ENCODE measurements at regions not wholly inside any gene's neighbourhood (a gene's known extent, or its start where the extent isn't known, plus 50 kb on each side); places are given as distances from the start of the nearest gene placed in this dataset.

- no peak for TF ChIP-seq POLR2A (IDR thresholded peaks at IDR 0.05)
- no peak for TF ChIP-seq CTCF (IDR thresholded peaks at IDR 0.05)
- DNase-seq (no peak), ATAC-seq (no peak)
- no peaks in the 10 kb centered on the region for H3K36me3 ChIP-seq (replicated peaks in 1 of 2; ENCODE audit: insufficient read depth in 1 of 2, low read depth in 2 of 2)
- intact Hi-C loops (cut with DNase I): no loop called here
- H3K4me1 ChIP-seq: peaks cover 11% of the 10 kb centered on the region
- no peaks in the 10 kb centered on the region for H3K27me3 ChIP-seq
- H3K9me3 ChIP-seq: no peaks in the 10 kb centered on the region
- no peak overlapping the region for H3K4me3 ChIP-seq
- no peak overlapping the region for H3K27ac ChIP-seq
- WGBS, 2 donors: 68 to 78% methylated on average over 8 of the region's 8 CpGs
Measured at GRCh38 chr11:116310226-116310625, 462.6 kb downstream of the BUD13 start.

GRCh38 chr11:116309446-116309845 is 463.3 kb downstream of the BUD13 start:
- Histone ChIP-seq H3K4me3 (no peak overlapping the region), H3K27me3 (no peaks in the 10 kb centered on the region), H3K9me3 (no peaks in the 10 kb centered on the region), H3K27ac (no peak overlapping the region), H3K4me1 (peaks cover 11% of the 10 kb centered on the region), H3K36me3 (replicated peaks in 1 of 2; ENCODE audit: insufficient read depth in 1 of 2, low read depth in 2 of 2) (no peaks in the 10 kb centered on the region)
- WGBS, 2 donors: 81 to 86% methylated on average over 1 of the region's 1 CpG
- intact Hi-C loops (cut with DNase I): no loop called here
- ATAC-seq: no peak
- no peak for DNase-seq
- TF ChIP-seq POLR2A (IDR thresholded peaks at IDR 0.05): no peak
- TF ChIP-seq CTCF (IDR thresholded peaks at IDR 0.05): no peak

GRCh38 chr11:116302756-116303155 is 470.0 kb downstream of the BUD13 start:
- intact Hi-C loops (cut with DNase I): no loop called here

GRCh38 chr11:116301141-116301540 is 471.6 kb downstream of the BUD13 start:
- H3K36me3 ChIP-seq (replicated peaks in 1 of 2; ENCODE audit: insufficient read depth in 1 of 2, low read depth in 2 of 2): no peaks in the 10 kb centered on the region
- no peak overlapping the region for H3K4me3 ChIP-seq
- DNase-seq: no peak
- TF ChIP-seq CTCF (IDR thresholded peaks at IDR 0.05) (no peak), POLR2A (IDR thresholded peaks at IDR 0.05) (no peak)
- no peaks in the 10 kb centered on the region for H3K9me3 ChIP-seq
- no peaks in the 10 kb centered on the region for H3K4me1 ChIP-seq
- H3K27ac ChIP-seq: no peak overlapping the region
- intact Hi-C loops (cut with DNase I): no loop called here
- 79 to 100% methylated on average over 1 of the region's 1 CpG for WGBS, 2 donors
- no peak for ATAC-seq
- no peaks in the 10 kb centered on the region for H3K27me3 ChIP-seq

More at GRCh38 chr11:116302756-116303155, 470.0 kb downstream of the BUD13 start:
- 78 to 95% methylated on average over 1 of the region's 1 CpG for WGBS, 2 donors
- Histone ChIP-seq H3K4me1 (no peaks in the 10 kb centered on the region), H3K36me3 (replicated peaks in 1 of 2; ENCODE audit: insufficient read depth in 1 of 2, low read depth in 2 of 2) (no peaks in the 10 kb centered on the region), H3K4me3 (no peak overlapping the region), H3K27me3 (no peaks in the 10 kb centered on the region), H3K9me3 (no peaks in the 10 kb centered on the region), H3K27ac (no peak overlapping the region)
- ATAC-seq (no peak), DNase-seq (no peak)
- TF ChIP-seq CTCF (IDR thresholded peaks at IDR 0.05) (no peak), POLR2A (IDR thresholded peaks at IDR 0.05) (no peak)

GRCh38 chr11:116300232-116300631 is 472.6 kb downstream of the BUD13 start:
- WGBS, 2 donors: 55 to 78% methylated on average over 1 of the region's 1 CpG
- Histone ChIP-seq H3K27ac (no peak overlapping the region), H3K27me3 (no peaks in the 10 kb centered on the region), H3K4me1 (no peaks in the 10 kb centered on the region), H3K9me3 (no peaks in the 10 kb centered on the region), H3K4me3 (no peak overlapping the region), H3K36me3 (replicated peaks in 1 of 2; ENCODE audit: insufficient read depth in 1 of 2, low read depth in 2 of 2) (no peaks in the 10 kb centered on the region)
- TF ChIP-seq POLR2A (IDR thresholded peaks at IDR 0.05) (no peak), CTCF (IDR thresholded peaks at IDR 0.05) (no peak)
- DNase-seq (no peak), ATAC-seq (no peak)
- intact Hi-C loops (cut with DNase I): no loop called here
